Thyroid gland (tissue), 4 donors: ENCODE measurements at regions not wholly inside any gene's neighbourhood (a gene's known extent, or its start where the extent isn't known, plus 50 kb on each side); places are given as distances from the start of the nearest gene placed in this dataset.

Experiments
- DNase-seq, 2 donors: peaks; one replicate each; pipeline ENCODE4 v3.0.0-alpha.2; 2019
- H3K27ac ChIP-seq, 3 donors: fragments of 200-600 bp; sonication (generic); 1 replicate in 2 of 3; 2 replicates in 1 of 3; pipeline ENCODE4 v1.5.1; 2016 to 2019; ENCODE audit warnings: mild to moderate bottlenecking in 1 of 3, moderate library complexity in 1 of 3
- H3K27me3 ChIP-seq: fragments of 200-600 bp; sonication (generic); one replicate; pipeline ENCODE4 v1.5.1; 2019
- H3K36me3 ChIP-seq, 2 donors: fragments of 200-600 bp; sonication (generic); one replicate each; pipeline ENCODE4 v1.5.1; 2016 to 2019
- H3K4me1 ChIP-seq, 2 donors: fragments of 200-600 bp; sonication (generic); one replicate each; pipeline ENCODE4 v1.5.1; 2017 to 2019
- H3K4me3 ChIP-seq, 3 donors: fragments of 200-600 bp; sonication (generic); replicated peaks in 1 of 3; 1 replicate in 2 of 3; 2 replicates in 1 of 3; pipeline ENCODE4 v1.5.1; 2016; ENCODE audit warnings: mild to moderate bottlenecking in 1 of 3
- H3K9me3 ChIP-seq: fragments of 200-600 bp; sonication (generic); one replicate; pipeline ENCODE4 v1.5.1; 2017
- CTCF ChIP-seq, 6 experiments: fragments of 200-600 bp in 3 of 6; fragments of 450-650 bp in 3 of 6; sonication (generic) in 3 of 6; IDR thresholded peaks; one replicate each; pipeline ENCODE4 v1.5.1; 2016 to 2019; ENCODE audit warnings: antibody characterized with exemption in 6 of 6, mild to moderate bottlenecking in 2 of 6, inconsistent platforms in 1 of 6, moderate library complexity in 1 of 6
- POLR2A ChIP-seq, 2 donors: fragments of 450-650 bp; IDR thresholded peaks; one replicate each; pipeline ENCODE4 v1.6.1; 2017; ENCODE audit warnings: antibody characterized with exemption in 2 of 2, mild to moderate bottlenecking in 2 of 2, moderate library complexity in 1 of 2
- WGBS, 2 donors: methylation state at CpG; one replicate each; pipeline ENCODE4 v1.1.5; 2017; 5-methylcytosine and 5-hydroxymethylcytosine counted together
- intact Hi-C: fragments of 100-400 bp; cut with DNase I; formaldehyde crosslinking; loops from one replicate; pipeline ENCODE4 v1.15.1; 2023

DNA sequence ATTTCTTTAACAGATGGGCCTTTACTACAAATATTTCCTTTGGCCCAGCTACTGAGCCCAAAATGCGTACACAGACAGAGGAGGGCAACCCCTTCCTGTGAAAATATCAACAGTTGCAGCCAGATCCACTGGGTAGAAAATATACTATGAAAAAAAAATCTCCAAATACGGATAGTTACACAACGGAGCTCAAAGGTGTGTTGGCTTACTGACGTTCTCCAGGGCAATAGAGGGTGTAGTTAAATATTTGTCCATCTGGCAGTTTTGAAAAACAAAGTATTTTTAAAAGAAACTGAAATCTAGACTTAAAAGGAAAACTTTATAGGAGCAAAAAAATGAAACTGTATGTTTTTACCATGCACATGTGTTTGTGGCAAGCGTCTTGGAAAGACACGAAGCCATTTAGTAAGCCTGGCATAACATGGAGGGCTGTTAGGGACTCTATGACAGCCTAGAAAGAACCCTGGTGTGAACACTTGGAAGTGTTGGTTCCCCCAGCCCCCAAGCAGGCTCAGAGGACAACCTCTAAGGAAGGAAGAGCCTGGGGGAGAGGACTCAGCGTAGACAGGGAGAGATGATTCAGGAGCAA, 157.8 kb upstream of the TRPM3 start:
- Histone ChIP-seq H3K4me1 (no peaks in the 10 kb centered on the region), H3K27ac (no peak overlapping the region), H3K9me3 (no peaks in the 10 kb centered on the region), H3K36me3 (no peaks in the 10 kb centered on the region), H3K27me3 (no peaks in the 10 kb centered on the region), H3K4me3 (no peak overlapping the region)
- no peak for DNase-seq
- TF ChIP-seq CTCF (IDR thresholded peaks at IDR 0.05), result no peak
- intact Hi-C loops, result no loop called here
- WGBS, 2 donors, result 70 to 77% methylated on average over 7 of the region's 7 CpGs

GRCh38 chr9:71273613-71274012, 152.2 kb upstream of the TRPM3 start:
- Histone ChIP-seq H3K27ac (no peak overlapping the region), H3K36me3 (no peaks in the 10 kb centered on the region), H3K27me3 (no peaks in the 10 kb centered on the region), H3K4me1 (peaks cover 0 to 10% of the 10 kb centered on the region in 2 donors), H3K4me3 (no peak overlapping the region), H3K9me3 (no peaks in the 10 kb centered on the region)
- TF ChIP-seq CTCF (IDR thresholded peaks at IDR 0.05) (no peak), POLR2A (IDR thresholded peaks at IDR 0.05) (no peak)
- no peak for DNase-seq
- intact Hi-C loops, result no loop called here
- 88 to 90% methylated on average over 3 of the region's 3 CpGs for WGBS, 2 donors

GRCh38 chr9:71271602-71272001, 150.2 kb upstream of the TRPM3 start:
- H3K27me3 ChIP-seq, result no peaks in the 10 kb centered on the region
- no peak overlapping the region for H3K27ac ChIP-seq
- no peak for DNase-seq
- H3K36me3 ChIP-seq, result no peaks in the 10 kb centered on the region
- no peak overlapping the region for H3K4me3 ChIP-seq
- no peak for TF ChIP-seq POLR2A (IDR thresholded peaks at IDR 0.05)
- TF ChIP-seq CTCF (IDR thresholded peaks at IDR 0.05), result no peak
- peaks cover 0 to 10% of the 10 kb centered on the region in 2 donors for H3K4me1 ChIP-seq
- intact Hi-C loops, result no loop called here
- 53 to 63% methylated on average over 5 of the region's 5 CpGs for WGBS, 2 donors
- no peaks in the 10 kb centered on the region for H3K9me3 ChIP-seq

- DNase-seq, result no peak
- no peak overlapping the region for H3K27ac ChIP-seq
- no peak overlapping the region for H3K4me3 ChIP-seq
- H3K36me3 ChIP-seq, result no peaks in the 10 kb centered on the region
- no peaks in the 10 kb centered on the region for H3K9me3 ChIP-seq
- TF ChIP-seq CTCF (IDR thresholded peaks at IDR 0.05) (no peak), POLR2A (IDR thresholded peaks at IDR 0.05) (no peak)
- peaks cover 0 to 10% of the 10 kb centered on the region in 2 donors for H3K4me1 ChIP-seq
- no peaks in the 10 kb centered on the region for H3K27me3 ChIP-seq
- intact Hi-C loops, result no loop called here
Measured at GRCh38 chr9:71270554-71270953, 149.1 kb upstream of the TRPM3 start.

DNA sequence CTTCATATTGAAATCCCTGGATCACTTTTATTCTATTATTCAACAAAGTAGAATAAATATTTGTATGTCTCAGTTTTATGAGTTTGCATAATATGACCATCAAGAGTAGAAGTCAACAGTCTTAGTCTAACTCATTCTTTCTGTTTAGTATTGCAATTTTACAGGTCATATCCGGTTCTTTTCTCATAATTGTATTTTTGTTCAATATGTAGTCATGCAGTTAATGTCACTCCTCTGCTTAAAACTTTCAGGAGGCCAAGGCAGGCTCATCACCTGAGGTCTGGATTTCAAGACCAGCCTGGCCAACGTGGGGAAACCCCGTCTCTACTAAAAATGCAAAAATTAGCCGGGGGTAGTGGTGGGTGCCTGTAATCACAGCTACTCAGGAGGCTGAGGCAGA, 148.4 kb upstream of the TRPM3 start:
- WGBS, 2 donors, result 86 to 91% methylated on average over 4 of the region's 4 CpGs
- H3K9me3 ChIP-seq, result no peaks in the 10 kb centered on the region
- H3K36me3 ChIP-seq, result no peaks in the 10 kb centered on the region
- DNase-seq, result no peak
- no peak overlapping the region for H3K27ac ChIP-seq
- intact Hi-C loops, result no loop called here
- no peak for TF ChIP-seq CTCF (IDR thresholded peaks at IDR 0.05)
- TF ChIP-seq POLR2A (IDR thresholded peaks at IDR 0.05), result no peak
- H3K4me3 ChIP-seq, result no peak overlapping the region
- no peaks in the 10 kb centered on the region for H3K27me3 ChIP-seq
- peaks cover 0 to 10% of the 10 kb centered on the region in 2 donors for H3K4me1 ChIP-seq
